Activated CD4-positive, alpha-beta memory T cell treated with anti-CD3 and anti-CD28 coated beads, Interleukin-2, amount 10 ng/mL, durations not matched to agents 7 days and 5 days (primary cell): ENCODE measurements at regions not wholly inside any gene's neighbourhood (a gene's known extent, or its start where the extent isn't known, plus 50 kb on each side); places are given as distances from the start of the nearest gene placed in this dataset.

ENCODE experiments used
- CTCF ChIA-PET: fragments of 350-600 bp; sonication (Branson Sonifier 250); formaldehyde crosslinking; loops from one replicate; lab custom pipeline; 2021; ENCODE audit warnings: antibody characterized with exemption, inconsistent platforms; lab: Charles Lee
- POLR2A ChIA-PET: fragments of 350-600 bp; sonication (Branson Sonifier 250); formaldehyde crosslinking; loops from one replicate; lab custom pipeline; 2021; ENCODE audit warnings: antibody characterized with exemption; lab: Charles Lee
- DNase-seq: peaks from one replicate; pipeline ENCODE4 v3.0.0-alpha.2; 2020
- H3K27ac Mint-ChIP-seq: one replicate; pipeline ENCODE4 v1.8.0; 2021; ENCODE audit warnings: mild to moderate bottlenecking, mixed read lengths
- H3K27me3 Mint-ChIP-seq: one replicate; pipeline ENCODE4 v1.8.0; 2021; ENCODE audit warnings: mixed read lengths
- H3K36me3 Mint-ChIP-seq: one replicate; pipeline ENCODE4 v1.8.0; 2021; ENCODE audit warnings: low read depth, mixed read lengths
- H3K4me1 Mint-ChIP-seq: one replicate; pipeline ENCODE4 v1.8.0; 2021; ENCODE audit warnings: mixed read lengths
- H3K4me3 Mint-ChIP-seq: one replicate; pipeline ENCODE4 v1.8.0; 2021; ENCODE audit warnings: mild to moderate bottlenecking, mixed read lengths
- H3K9me3 Mint-ChIP-seq: one replicate; pipeline ENCODE4 v1.8.0; 2021; ENCODE audit warnings: mixed read lengths

- DNase-seq, result no peak
- Mint-ChIP-seq H3K4me1 (no peaks in the 10 kb centered on the region), H3K9me3 (peaks cover 3% of the 10 kb centered on the region), H3K4me3 (no peak overlapping the region), H3K27me3 (no peaks in the 10 kb centered on the region), H3K27ac (no peak overlapping the region), H3K36me3 (no peaks in the 10 kb centered on the region)
- POLR2A ChIA-PET, result no interaction called here
- CTCF ChIA-PET, result no interaction called here
Measured at GRCh38 chr21:27132266-27132665, 165.4 kb upstream of the ADAMTS5 start.

- Mint-ChIP-seq H3K27ac (no peak overlapping the region), H3K27me3 (no peaks in the 10 kb centered on the region), H3K9me3 (peaks cover 1% of the 10 kb centered on the region), H3K4me1 (no peaks in the 10 kb centered on the region), H3K36me3 (no peaks in the 10 kb centered on the region), H3K4me3 (no peak overlapping the region)
- CTCF ChIA-PET, result no interaction called here
- DNase-seq, result no peak
- POLR2A ChIA-PET, result no interaction called here
Measured at GRCh38 chr21:27130154-27130553, 163.3 kb upstream of the ADAMTS5 start.

GRCh38 chr21:27129694-27130093 lies 162.8 kb upstream of the ADAMTS5 start:
- DNase-seq, result no peak
- H3K27ac Mint-ChIP-seq, result no peak overlapping the region
- H3K9me3 Mint-ChIP-seq, result peaks cover 1% of the 10 kb centered on the region
- H3K4me3 Mint-ChIP-seq, result no peak overlapping the region
- no peaks in the 10 kb centered on the region for H3K36me3 Mint-ChIP-seq
- H3K4me1 Mint-ChIP-seq, result no peaks in the 10 kb centered on the region
- no peaks in the 10 kb centered on the region for H3K27me3 Mint-ChIP-seq
- POLR2A ChIA-PET, result no interaction called here
- CTCF ChIA-PET, result no interaction called here

GRCh38 chr21:27129215-27129614 lies 162.3 kb upstream of the ADAMTS5 start:
- ChIA-PET POLR2A (no interaction called here), CTCF (no interaction called here)
- no peak overlapping the region for H3K4me3 Mint-ChIP-seq
- peaks cover 1% of the 10 kb centered on the region for H3K9me3 Mint-ChIP-seq
- no peaks in the 10 kb centered on the region for H3K27me3 Mint-ChIP-seq
- no peaks in the 10 kb centered on the region for H3K36me3 Mint-ChIP-seq
- no peak overlapping the region for H3K27ac Mint-ChIP-seq
- H3K4me1 Mint-ChIP-seq, result no peaks in the 10 kb centered on the region
- no peak for DNase-seq

- Mint-ChIP-seq H3K27ac (no peak overlapping the region), H3K36me3 (no peaks in the 10 kb centered on the region), H3K4me1 (no peaks in the 10 kb centered on the region), H3K9me3 (peaks cover 7% of the 10 kb centered on the region), H3K4me3 (no peak overlapping the region), H3K27me3 (no peaks in the 10 kb centered on the region)
- CTCF ChIA-PET, result no interaction called here
- no peak for DNase-seq
- POLR2A ChIA-PET, result no interaction called here
Measured at GRCh38 chr21:27126140-27126539, 159.3 kb upstream of the ADAMTS5 start.

- DNase-seq, result no peak
- no peaks in the 10 kb centered on the region for H3K27me3 Mint-ChIP-seq
- CTCF ChIA-PET, result no interaction called here
- POLR2A ChIA-PET, result no interaction called here
- no peaks in the 10 kb centered on the region for H3K4me1 Mint-ChIP-seq
- no peak overlapping the region for H3K27ac Mint-ChIP-seq
- no peaks in the 10 kb centered on the region for H3K36me3 Mint-ChIP-seq
- H3K9me3 Mint-ChIP-seq, result peaks cover 13% of the 10 kb centered on the region
- H3K4me3 Mint-ChIP-seq, result no peak overlapping the region
Measured at GRCh38 chr21:27122686-27123085, 155.8 kb upstream of the ADAMTS5 start.

GRCh38 chr21:27114111-27114510 lies 147.2 kb upstream of the ADAMTS5 start:
- DNase-seq, result no peak
- Mint-ChIP-seq H3K4me1 (no peaks in the 10 kb centered on the region), H3K4me3 (no peak overlapping the region), H3K36me3 (no peaks in the 10 kb centered on the region), H3K27me3 (no peaks in the 10 kb centered on the region), H3K9me3 (peaks cover 10% of the 10 kb centered on the region), H3K27ac (no peak overlapping the region)
- POLR2A ChIA-PET, result no interaction called here
- CTCF ChIA-PET, result no interaction called here

- peaks cover 7% of the 10 kb centered on the region for H3K9me3 Mint-ChIP-seq
- ChIA-PET CTCF (no interaction called here), POLR2A (no interaction called here)
- no peak overlapping the region for H3K4me3 Mint-ChIP-seq
- no peaks in the 10 kb centered on the region for H3K36me3 Mint-ChIP-seq
- H3K27ac Mint-ChIP-seq, result no peak overlapping the region
- no peaks in the 10 kb centered on the region for H3K27me3 Mint-ChIP-seq
- DNase-seq, result no peak
- H3K4me1 Mint-ChIP-seq, result no peaks in the 10 kb centered on the region
Measured at GRCh38 chr21:27112186-27112585, 145.3 kb upstream of the ADAMTS5 start.

GRCh38 chr21:27110956-27111355 lies 144.1 kb upstream of the ADAMTS5 start:
- no peak for DNase-seq
- Mint-ChIP-seq H3K36me3 (no peaks in the 10 kb centered on the region), H3K27ac (no peak overlapping the region), H3K4me1 (no peaks in the 10 kb centered on the region), H3K9me3 (peaks cover 5% of the 10 kb centered on the region), H3K4me3 (no peak overlapping the region), H3K27me3 (no peaks in the 10 kb centered on the region)
- ChIA-PET CTCF (no interaction called here), POLR2A (no interaction called here)

GRCh38 chr21:27108701-27109100 lies 141.8 kb upstream of the ADAMTS5 start:
- Mint-ChIP-seq H3K27me3 (no peaks in the 10 kb centered on the region), H3K4me1 (no peaks in the 10 kb centered on the region), H3K27ac (no peak overlapping the region), H3K36me3 (no peaks in the 10 kb centered on the region), H3K4me3 (no peak overlapping the region), H3K9me3 (peaks cover 3% of the 10 kb centered on the region)
- no peak for DNase-seq
- ChIA-PET POLR2A (no interaction called here), CTCF (no interaction called here)

- DNase-seq, result no peak
- H3K27me3 Mint-ChIP-seq, result no peaks in the 10 kb centered on the region
- H3K27ac Mint-ChIP-seq, result no peak overlapping the region
- ChIA-PET POLR2A (no interaction called here), CTCF (no interaction called here)
- H3K4me3 Mint-ChIP-seq, result no peak overlapping the region
- H3K9me3 Mint-ChIP-seq, result peaks cover 3% of the 10 kb centered on the region
- no peaks in the 10 kb centered on the region for H3K36me3 Mint-ChIP-seq
- H3K4me1 Mint-ChIP-seq, result no peaks in the 10 kb centered on the region
Measured at GRCh38 chr21:27108228-27108627, 141.3 kb upstream of the ADAMTS5 start.

- Mint-ChIP-seq H3K27ac (no peak overlapping the region), H3K27me3 (no peaks in the 10 kb centered on the region), H3K4me1 (no peaks in the 10 kb centered on the region), H3K4me3 (no peak overlapping the region), H3K36me3 (no peaks in the 10 kb centered on the region), H3K9me3 (peaks cover 6% of the 10 kb centered on the region)
- CTCF ChIA-PET, result no interaction called here
- DNase-seq, result no peak
- POLR2A ChIA-PET, result no interaction called here
Measured at GRCh38 chr21:27104846-27105431, 138.1 kb upstream of the ADAMTS5 start.

GRCh38 chr21:27103768-27104167 lies 136.9 kb upstream of the ADAMTS5 start:
- POLR2A ChIA-PET, result no interaction called here
- no peak for DNase-seq
- CTCF ChIA-PET, result no interaction called here
- H3K27ac Mint-ChIP-seq, result no peak overlapping the region
- no peaks in the 10 kb centered on the region for H3K27me3 Mint-ChIP-seq
- H3K4me3 Mint-ChIP-seq, result no peak overlapping the region
- H3K36me3 Mint-ChIP-seq, result no peaks in the 10 kb centered on the region
- H3K9me3 Mint-ChIP-seq, result peaks cover 9% of the 10 kb centered on the region
- H3K4me1 Mint-ChIP-seq, result no peaks in the 10 kb centered on the region

- ChIA-PET CTCF (no interaction called here), POLR2A (no interaction called here)
- H3K4me3 Mint-ChIP-seq, result no peak overlapping the region
Measured at GRCh38 chr21:27101523-27101922, 134.6 kb upstream of the ADAMTS5 start.

More at GRCh38 chr21:27101523-27101922, 134.6 kb upstream of the ADAMTS5 start:
- Mint-ChIP-seq H3K9me3 (peaks cover 12% of the 10 kb centered on the region), H3K36me3 (no peaks in the 10 kb centered on the region), H3K4me1 (no peaks in the 10 kb centered on the region), H3K27me3 (no peaks in the 10 kb centered on the region), H3K27ac (no peak overlapping the region)
- no peak for DNase-seq
